ENCODE measurements at regions not wholly inside any gene's neighbourhood (a gene's known extent, or its start where the extent isn't known, plus 50 kb on each side); places are given as distances from the start of the nearest gene placed in this dataset.
A peak's percentile ranks its signal among the peaks of the same experiment; 100 is the strongest.

- Histone ChIP-seq H3K4me1 (no peaks in the 10 kb centered on the region), H3K27me3 (no peaks in the 10 kb centered on the region), H3K4me3 (no peak overlapping the region), H3K36me3 (no peaks in the 10 kb centered on the region), H3K27ac (no peak overlapping the region), H3K9me3 (no peaks in the 10 kb centered on the region)
- intact Hi-C loops (cut with DNase I; ENCODE audit: low total_unique reads), result no loop called here
- TF ChIP-seq POLR2A (IDR thresholded peaks at IDR 0.05) (no peak), CTCF (IDR thresholded peaks at IDR 0.05) (no peak)
- no peak for DNase-seq
Measured at GRCh38 chr3:15151166-15151565, 52.2 kb upstream of the RBSN start.

DNA sequence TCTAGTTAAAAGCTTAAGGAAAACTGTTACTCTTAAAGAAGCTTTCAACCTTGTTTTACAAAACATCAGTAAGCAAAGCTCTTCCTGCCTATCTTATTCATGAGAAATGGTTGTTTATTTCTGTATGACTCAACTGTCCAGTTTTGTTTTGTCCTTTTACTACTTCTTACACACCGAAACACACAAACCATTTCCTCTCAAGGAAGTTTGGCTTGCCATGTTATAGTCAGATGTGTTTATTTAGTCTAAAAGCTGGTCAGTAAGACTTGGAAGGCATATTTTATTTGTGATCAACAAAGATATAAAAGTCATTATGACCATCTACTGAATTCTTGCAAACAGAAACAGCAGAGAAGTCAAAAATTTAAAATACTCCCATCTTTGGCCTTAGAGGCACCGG is 53.2 kb upstream of the RBSN start:
- Histone ChIP-seq H3K9me3 (no peaks in the 10 kb centered on the region), H3K27ac (peak overlapping the region in 1 of 2 donors; percentile 50), H3K4me1 (no peaks in the 10 kb centered on the region), H3K27me3 (no peaks in the 10 kb centered on the region), H3K4me3 (no peak overlapping the region), H3K36me3 (no peaks in the 10 kb centered on the region)
- intact Hi-C loops (cut with DNase I; ENCODE audit: low total_unique reads), result no loop called here
- no peak for TF ChIP-seq POLR2A (IDR thresholded peaks at IDR 0.05)
- TF ChIP-seq CTCF (IDR thresholded peaks at IDR 0.05), result no peak
- no peak for DNase-seq

DNA sequence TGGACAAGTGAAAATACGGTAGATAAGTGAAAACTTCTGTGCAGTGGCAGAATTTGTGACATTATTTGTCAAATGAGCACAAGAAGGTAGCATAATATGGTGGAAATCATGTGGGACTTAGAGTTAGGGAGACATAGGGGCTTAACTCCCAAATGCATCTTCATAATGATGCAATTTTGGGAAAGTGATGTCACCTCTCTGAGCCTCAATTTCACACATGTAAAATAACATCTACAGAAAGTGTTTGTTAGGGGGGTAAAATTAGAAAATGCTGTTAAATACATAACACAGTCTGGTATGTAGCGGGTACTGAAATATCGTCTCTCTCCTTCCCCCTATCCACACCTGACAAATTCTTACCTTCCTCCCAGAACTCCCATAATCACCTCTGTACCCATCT is 52.9 kb upstream of the CAPN7 start:
- H3K27ac ChIP-seq, result no peak overlapping the region
- no peak for DNase-seq
- TF ChIP-seq CTCF (IDR thresholded peaks at IDR 0.05), result no peak
- TF ChIP-seq POLR2A (IDR thresholded peaks at IDR 0.05), result no peak

GRCh38 chr3:15154326-15154725 is 51.7 kb upstream of the CAPN7 start:
- no peak overlapping the region for H3K4me3 ChIP-seq
- no peaks in the 10 kb centered on the region for H3K9me3 ChIP-seq
- no peak overlapping the region for H3K27ac ChIP-seq
- TF ChIP-seq POLR2A (IDR thresholded peaks at IDR 0.05), result no peak
- no peak for TF ChIP-seq CTCF (IDR thresholded peaks at IDR 0.05)
- DNase-seq, result no peak
- no peaks in the 10 kb centered on the region for H3K4me1 ChIP-seq
- H3K27me3 ChIP-seq, result no peaks in the 10 kb centered on the region
- H3K36me3 ChIP-seq, result no peaks in the 10 kb centered on the region
- intact Hi-C loops (cut with DNase I; ENCODE audit: low total_unique reads), result no loop called here

More for the DNA sequence above, 52.9 kb upstream of the CAPN7 start:
- Histone ChIP-seq H3K4me1 (no peaks in the 10 kb centered on the region), H3K27me3 (no peaks in the 10 kb centered on the region), H3K4me3 (no peak overlapping the region), H3K9me3 (no peaks in the 10 kb centered on the region), H3K36me3 (no peaks in the 10 kb centered on the region)
- intact Hi-C loops (cut with DNase I; ENCODE audit: low total_unique reads), result no loop called here

- intact Hi-C loops (cut with DNase I; ENCODE audit: low total_unique reads), result no loop called here
- H3K27me3 ChIP-seq, result no peaks in the 10 kb centered on the region
- no peak for DNase-seq
- no peaks in the 10 kb centered on the region for H3K9me3 ChIP-seq
- no peaks in the 10 kb centered on the region for H3K36me3 ChIP-seq
- no peak overlapping the region for H3K4me3 ChIP-seq
- no peak for TF ChIP-seq CTCF (IDR thresholded peaks at IDR 0.05)
- TF ChIP-seq POLR2A (IDR thresholded peaks at IDR 0.05), result no peak
- H3K4me1 ChIP-seq, result no peaks in the 10 kb centered on the region
- H3K27ac ChIP-seq, result no peak overlapping the region
Measured at GRCh38 chr3:15155840-15156360, 50.1 kb upstream of the CAPN7 start.

Measured in uterus (tissue), 3 donors.